ENCODE measurements at regions not wholly inside any gene's neighbourhood (a gene's known extent, or its start where the extent isn't known, plus 50 kb on each side); places are given as distances from the start of the nearest gene placed in this dataset.

GRCh38 chr1:90122654-90123340, 127.9 kb downstream of the ZNF326 start:
- FAIRE-seq: no peak

- peak; percentile 92 for FAIRE-seq
Observed at GRCh38 chr1:90114521-90115141, 119.7 kb downstream of the ZNF326 start.

GRCh38 chr1:90107990-90108389, 113.1 kb downstream of the ZNF326 start:
- FAIRE-seq: no peak

- no peak for FAIRE-seq
Observed at GRCh38 chr1:90106311-90106710, 111.4 kb downstream of the ZNF326 start.

- no peak for FAIRE-seq
Observed at GRCh38 chr1:90104941-90105538, 110.1 kb downstream of the ZNF326 start.

GRCh38 chr1:90100566-90100965, 105.7 kb downstream of the ZNF326 start:
- FAIRE-seq: no peak

GRCh38 chr1:90092441-90092840, 97.5 kb downstream of the ZNF326 start:
- FAIRE-seq: no peak

Measured in endometrium (tissue), 2 donors.